Activated CD8-positive, alpha-beta memory T cell treated with anti-CD3 and anti-CD28 coated beads for 4 hours (primary cell): ENCODE measurements at regions not wholly inside any gene's neighbourhood (a gene's known extent, or its start where the extent isn't known, plus 50 kb on each side); places are given as distances from the start of the nearest gene placed in this dataset.

Experiments used
- DNase-seq, 2 donors: peaks; one replicate each; pipeline ENCODE4 v3.0.0-alpha.2; 2020; ENCODE audit warnings: low read depth in 2 of 2

DNA sequence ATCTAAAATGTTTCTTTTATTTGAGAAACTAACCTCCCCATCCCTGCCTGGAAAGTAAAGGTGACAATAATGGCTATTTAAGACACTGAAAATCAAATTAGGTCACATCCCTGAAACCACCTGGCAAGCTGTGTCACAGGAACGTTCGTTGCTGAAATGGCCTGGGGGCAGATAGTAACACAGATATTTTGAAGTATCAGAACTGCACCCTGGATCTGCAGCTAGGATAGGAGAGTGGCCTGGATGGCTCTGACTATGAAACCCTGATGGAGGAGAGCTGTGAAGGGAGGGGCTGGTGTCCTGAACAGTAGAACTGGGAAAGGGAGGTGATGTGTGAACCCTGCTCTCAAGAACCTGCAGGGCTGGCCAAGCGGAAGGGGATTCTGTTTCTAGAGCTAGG is 648.3 kb upstream of the CFAP20DC start:
- no peak for DNase-seq

DNA sequence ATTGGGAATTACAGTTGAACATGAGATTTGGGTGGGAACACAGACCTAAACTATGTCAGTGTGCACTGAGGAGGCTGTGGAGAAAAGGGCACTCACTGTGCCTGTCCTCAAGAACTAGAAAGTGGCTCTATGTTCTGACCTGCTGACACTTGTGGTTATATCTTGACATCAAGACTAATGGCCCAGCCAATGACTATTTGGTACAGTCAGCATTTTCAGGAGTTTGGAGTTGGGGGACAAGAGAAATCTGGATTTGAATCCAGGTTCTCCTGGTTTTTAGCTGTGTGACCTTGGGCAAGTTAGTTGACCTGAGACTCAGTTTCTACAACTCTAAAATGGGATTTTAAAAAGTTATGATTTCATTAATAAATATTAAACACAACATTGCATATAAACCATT is 647.0 kb upstream of the CFAP20DC start:
- no peak for DNase-seq

DNA sequence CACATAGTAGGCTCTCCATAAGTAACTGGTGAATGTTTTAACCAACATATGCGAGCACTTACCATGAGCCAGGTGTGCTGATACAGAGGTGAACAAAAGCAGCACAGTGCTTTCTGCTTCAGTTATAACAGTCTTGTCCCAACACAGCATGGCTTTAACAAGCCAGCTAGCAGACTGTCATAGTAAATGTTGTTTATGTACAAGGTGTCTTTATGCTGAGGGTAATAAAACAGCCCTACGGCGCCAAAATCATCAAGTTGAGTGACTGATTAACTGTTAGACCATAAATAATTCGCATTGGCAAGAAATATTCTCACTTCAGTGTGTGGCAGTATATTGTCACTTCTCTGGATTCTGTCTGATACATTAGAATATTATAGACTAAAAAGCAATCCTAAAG is 646.0 kb upstream of the CFAP20DC start:
- DNase-seq, result no peak

GRCh38 chr3:59692117-59692516 is 642.3 kb upstream of the CFAP20DC start:
- no peak for DNase-seq

DNA sequence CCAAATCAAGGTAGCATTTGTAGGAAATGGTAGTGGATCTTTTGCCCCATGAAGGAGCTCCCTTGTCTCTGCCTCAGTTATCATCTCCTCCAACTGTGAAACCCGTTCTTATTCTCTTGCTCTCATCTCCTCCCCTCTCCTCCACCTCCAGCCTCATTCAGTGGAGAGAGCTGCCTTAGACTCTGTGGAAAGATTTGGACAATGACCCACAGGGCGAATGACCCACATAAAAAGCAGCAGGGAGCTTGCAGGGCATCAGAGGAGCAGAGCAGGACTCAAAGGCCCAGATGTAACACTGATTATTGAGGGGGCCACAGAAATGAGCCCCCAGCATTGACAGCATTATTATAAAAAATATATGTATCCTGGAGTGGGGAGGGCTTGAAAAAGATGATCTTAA is 641.1 kb upstream of the CFAP20DC start:
- DNase-seq, result no peak

GRCh38 chr3:59688636-59689035 is 638.8 kb upstream of the CFAP20DC start:
- no peak for DNase-seq

GRCh38 chr3:59685432-59685831 is 635.6 kb upstream of the CFAP20DC start:
- DNase-seq, result no peak

- no peak for DNase-seq
These were observed 634.9 kb upstream of the CFAP20DC start for GRCh38 chr3:59684766-59685165.

- DNase-seq, result no peak
These were observed 631.1 kb upstream of the CFAP20DC start for GRCh38 chr3:59680919-59681318.

GRCh38 chr3:59677747-59678702 is 628.2 kb upstream of the CFAP20DC start:
- DNase-seq, result no peak

GRCh38 chr3:59675495-59675894 is 625.7 kb upstream of the CFAP20DC start:
- DNase-seq, result no peak

GRCh38 chr3:59663076-59663850 is 613.4 kb upstream of the CFAP20DC start:
- DNase-seq, result no peak

GRCh38 chr3:59660852-59661625 is 611.2 kb upstream of the CFAP20DC start:
- DNase-seq, result no peak

DNA sequence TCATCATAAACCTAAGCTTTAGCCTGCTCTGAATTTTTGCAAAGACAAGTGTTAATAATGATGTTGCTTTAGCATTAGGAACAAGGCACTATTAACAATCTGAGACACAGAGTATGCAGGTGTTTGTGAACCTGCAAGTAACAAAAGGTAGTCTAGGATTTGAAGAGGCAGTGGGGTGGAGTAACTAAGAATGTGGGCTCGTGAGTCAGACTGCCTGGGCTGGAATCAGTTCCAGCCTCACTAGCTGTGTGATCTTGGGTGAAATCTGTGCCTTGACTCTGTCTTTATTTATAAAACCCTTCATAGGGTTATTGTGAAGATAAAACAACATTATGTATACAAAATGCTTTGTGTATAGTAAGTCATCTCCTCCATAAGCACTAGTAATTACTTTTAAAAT is 610.6 kb upstream of the CFAP20DC start:
- no peak for DNase-seq

DNA sequence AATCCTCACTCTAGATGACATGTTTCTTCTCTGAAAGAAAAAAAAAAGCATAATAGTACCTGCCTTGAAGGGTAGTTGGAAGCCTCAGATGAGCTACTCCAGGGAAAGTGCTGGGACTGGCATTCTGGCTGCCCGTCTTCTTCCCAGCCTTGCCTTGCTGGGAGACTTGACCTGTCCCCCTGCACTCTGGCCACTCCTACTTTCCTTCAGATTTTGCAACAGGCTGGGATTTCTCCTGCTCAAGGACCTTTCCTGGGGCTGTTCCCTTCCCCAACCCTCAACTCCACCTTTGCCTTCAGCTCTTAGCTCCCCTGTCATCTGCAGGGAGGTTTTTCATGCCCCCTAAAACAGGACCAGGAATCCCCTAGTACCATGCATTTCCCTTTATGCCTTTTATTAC is 609.9 kb upstream of the CFAP20DC start:
- DNase-seq, result no peak

- no peak for DNase-seq
These were observed 609.0 kb upstream of the CFAP20DC start for GRCh38 chr3:59658866-59659265.

- no peak for DNase-seq
These were observed 608.4 kb upstream of the CFAP20DC start for GRCh38 chr3:59658274-59658673.

DNA sequence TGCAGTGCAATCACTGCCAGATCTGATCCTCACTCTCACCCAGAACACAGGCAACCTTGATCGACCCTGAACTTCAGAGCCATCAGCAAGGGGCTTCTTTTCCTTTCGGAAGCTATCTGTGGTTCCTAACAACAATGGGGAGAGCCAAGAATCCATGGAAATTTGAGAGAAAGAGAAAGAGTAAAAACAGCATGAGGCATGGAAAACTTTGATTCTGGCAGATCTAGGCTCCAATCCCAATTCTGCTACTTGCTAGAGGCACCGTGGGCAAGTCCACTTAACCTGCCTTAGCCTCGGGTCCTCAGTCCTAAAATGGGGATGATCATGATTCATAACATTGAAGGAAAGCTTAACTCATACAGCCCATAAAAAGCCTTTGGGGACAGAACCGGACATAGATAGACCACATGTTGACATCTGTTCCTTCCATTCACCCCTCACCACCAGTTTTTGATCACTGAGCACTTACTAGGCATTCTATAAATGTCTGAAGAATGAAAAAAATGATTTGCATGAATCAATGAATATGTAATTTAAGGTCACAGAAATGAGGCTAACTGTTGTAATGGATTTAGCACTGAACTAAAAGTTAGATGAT is 605.7 kb upstream of the CFAP20DC start:
- no peak for DNase-seq

DNA sequence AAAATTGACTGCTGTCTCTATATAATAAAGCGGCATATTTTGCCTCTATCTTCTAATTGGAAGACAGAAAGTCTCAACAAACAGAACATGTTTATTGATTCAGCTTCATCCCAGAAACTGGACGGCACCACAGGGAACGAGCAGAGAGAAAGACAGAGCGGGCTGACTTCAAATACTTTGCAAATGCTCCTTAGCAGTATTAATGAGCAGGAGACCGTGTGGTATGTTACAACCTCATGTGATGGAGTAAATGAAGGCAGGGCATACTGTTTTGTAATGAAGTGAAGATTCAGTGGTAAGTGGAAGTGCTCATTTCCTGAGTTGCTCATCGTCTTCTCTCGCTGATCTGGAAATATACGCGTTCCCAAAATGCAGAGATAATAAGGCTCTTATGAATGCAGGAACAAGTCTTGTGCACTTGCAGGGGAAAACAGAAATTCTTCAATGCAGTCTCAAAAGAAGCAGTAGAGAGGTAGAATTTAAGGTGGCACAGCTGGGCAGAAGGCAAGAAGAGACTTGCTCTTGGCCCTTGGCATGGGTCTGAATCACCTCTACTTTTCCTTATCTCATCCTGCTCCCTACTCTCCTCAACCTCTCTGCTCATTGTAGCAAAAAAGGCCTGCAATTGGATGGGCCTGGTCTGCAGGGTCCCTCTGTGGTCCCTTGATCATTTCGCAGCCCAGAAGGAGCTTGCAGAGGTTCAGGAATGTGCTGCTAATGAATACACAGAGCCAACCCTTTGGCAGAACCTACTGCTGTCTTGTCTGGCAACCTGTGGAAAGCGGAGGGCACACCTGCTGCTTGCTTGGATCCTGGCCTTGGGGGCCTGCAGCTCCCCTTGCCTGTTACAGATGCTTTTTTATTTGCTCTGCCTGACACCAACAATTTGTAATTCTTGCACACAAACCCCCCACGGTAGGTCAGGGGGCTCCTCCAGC is 604.9 kb upstream of the CFAP20DC start:
- DNase-seq, result no peak

- DNase-seq, result no peak
These were observed 604.3 kb upstream of the CFAP20DC start for GRCh38 chr3:59654123-59654479.
